ENCODE measurements at regions not wholly inside any gene's neighbourhood (a gene's known extent, or its start where the extent isn't known, plus 50 kb on each side); places are given as distances from the start of the nearest gene placed in this dataset.

DNA sequence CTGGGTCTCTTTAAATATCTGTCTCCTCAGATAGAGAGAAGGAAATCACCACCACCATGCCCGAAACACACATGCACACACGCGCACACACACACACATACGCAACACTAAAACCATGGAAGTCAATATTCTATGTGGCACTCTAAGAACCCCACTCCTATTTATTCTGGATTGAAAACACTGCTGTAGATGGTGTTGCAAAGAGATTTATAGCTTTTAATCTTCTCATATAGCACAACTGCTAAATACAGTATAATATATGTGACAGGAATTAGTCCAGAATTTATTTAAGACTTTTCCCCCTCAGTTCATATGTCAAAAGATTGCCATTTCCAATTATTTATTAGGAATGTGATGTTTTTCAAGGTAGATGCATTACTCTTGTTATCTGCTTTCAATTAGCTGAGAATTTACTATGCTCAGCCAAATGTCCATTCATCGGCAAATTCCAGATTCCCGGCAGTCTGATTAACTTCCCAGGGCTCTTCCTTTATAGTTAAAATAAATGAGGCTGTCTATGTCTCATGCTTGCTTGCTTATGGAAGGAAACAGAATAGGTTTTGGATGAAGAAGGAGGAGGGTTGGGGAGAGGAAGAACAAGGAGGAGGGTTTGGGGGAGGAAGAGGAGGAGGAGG lies 115.4 kb upstream of the NDP start:
- TF ChIP-seq, protein P1, sequence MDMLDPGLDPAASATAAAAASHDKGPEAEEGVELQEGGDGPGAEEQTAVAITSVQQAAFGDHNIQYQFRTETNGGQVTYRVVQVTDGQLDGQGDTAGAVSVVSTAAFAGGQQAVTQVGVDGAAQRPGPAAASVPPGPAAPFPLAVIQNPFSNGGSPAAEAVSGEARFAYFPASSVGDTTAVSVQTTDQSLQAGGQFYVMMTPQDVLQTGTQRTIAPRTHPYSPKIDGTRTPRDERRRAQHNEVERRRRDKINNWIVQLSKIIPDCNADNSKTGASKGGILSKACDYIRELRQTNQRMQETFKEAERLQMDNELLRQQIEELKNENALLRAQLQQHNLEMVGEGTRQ (IDR thresholded peaks at IDR 0.05; ENCODE audit: low read depth, low read length): no peak
- TF ChIP-seq, protein P2, sequence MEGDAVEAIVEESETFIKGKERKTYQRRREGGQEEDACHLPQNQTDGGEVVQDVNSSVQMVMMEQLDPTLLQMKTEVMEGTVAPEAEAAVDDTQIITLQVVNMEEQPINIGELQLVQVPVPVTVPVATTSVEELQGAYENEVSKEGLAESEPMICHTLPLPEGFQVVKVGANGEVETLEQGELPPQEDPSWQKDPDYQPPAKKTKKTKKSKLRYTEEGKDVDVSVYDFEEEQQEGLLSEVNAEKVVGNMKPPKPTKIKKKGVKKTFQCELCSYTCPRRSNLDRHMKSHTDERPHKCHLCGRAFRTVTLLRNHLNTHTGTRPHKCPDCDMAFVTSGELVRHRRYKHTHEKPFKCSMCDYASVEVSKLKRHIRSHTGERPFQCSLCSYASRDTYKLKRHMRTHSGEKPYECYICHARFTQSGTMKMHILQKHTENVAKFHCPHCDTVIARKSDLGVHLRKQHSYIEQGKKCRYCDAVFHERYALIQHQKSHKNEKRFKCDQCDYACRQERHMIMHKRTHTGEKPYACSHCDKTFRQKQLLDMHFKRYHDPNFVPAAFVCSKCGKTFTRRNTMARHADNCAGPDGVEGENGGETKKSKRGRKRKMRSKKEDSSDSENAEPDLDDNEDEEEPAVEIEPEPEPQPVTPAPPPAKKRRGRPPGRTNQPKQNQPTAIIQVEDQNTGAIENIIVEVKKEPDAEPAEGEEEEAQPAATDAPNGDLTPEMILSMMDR (conservative IDR thresholded peaks at IDR 0.05; ENCODE audit: low read depth, low read length): no peak
- TF ChIP-seq FOS (IDR thresholded peaks at IDR 0.05; ENCODE audit: low read depth, low read length) (no peak), NFE2L2 (IDR thresholded peaks at IDR 0.05; ENCODE audit: low read depth, low read length) (no peak), RCOR1 (IDR thresholded peaks at IDR 0.05; ENCODE audit: insufficient replicate concordance, low read length) (no peak), MAZ (IDR thresholded peaks at IDR 0.05; ENCODE audit: borderline replicate concordance, low read depth, low read length) (no peak), SMC3 (IDR thresholded peaks at IDR 0.05; ENCODE audit: low read depth, low read length) (no peak), RFX5 (IDR thresholded peaks at IDR 0.05; ENCODE audit: low read depth, low read length) (no peak), RAD21 (IDR thresholded peaks at IDR 0.05; ENCODE audit: low read length) (no peak), MXI1 (IDR thresholded peaks at IDR 0.05; ENCODE audit: borderline replicate concordance, low read depth, low read length) (no peak), BHLHE40 (IDR thresholded peaks at IDR 0.05; ENCODE audit: low read depth, low read length) (no peak), POLR2A (IDR thresholded peaks at IDR 0.05; ENCODE audit: low read depth, low read length) (no peak), CEBPB (IDR thresholded peaks at IDR 0.05; ENCODE audit: low read depth, low read length) (no peak), MAFK (IDR thresholded peaks at IDR 0.05; ENCODE audit: low read depth, low read length) (no peak), CHD1 (IDR thresholded peaks at IDR 0.05; ENCODE audit: low read depth, low read length) (no peak)
- TF ChIP-seq, protein P3, sequence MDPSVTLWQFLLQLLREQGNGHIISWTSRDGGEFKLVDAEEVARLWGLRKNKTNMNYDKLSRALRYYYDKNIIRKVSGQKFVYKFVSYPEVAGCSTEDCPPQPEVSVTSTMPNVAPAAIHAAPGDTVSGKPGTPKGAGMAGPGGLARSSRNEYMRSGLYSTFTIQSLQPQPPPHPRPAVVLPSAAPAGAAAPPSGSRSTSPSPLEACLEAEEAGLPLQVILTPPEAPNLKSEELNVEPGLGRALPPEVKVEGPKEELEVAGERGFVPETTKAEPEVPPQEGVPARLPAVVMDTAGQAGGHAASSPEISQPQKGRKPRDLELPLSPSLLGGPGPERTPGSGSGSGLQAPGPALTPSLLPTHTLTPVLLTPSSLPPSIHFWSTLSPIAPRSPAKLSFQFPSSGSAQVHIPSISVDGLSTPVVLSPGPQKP (IDR thresholded peaks at IDR 0.05; ENCODE audit: borderline replicate concordance, low read depth, low read length): no peak
- Histone ChIP-seq H3K14ac (replicated peaks; ENCODE audit: low read depth, low read length) (no peak overlapping the region), H2AK5ac (ENCODE audit: low read depth, low read length) (no peak overlapping the region), H2BK15ac (ENCODE audit: low read depth, low read length) (no peak overlapping the region), H2BK120ac (ENCODE audit: low read depth, low read length) (no peak overlapping the region), H4K91ac (ENCODE audit: insufficient read depth, low read depth, low read length) (no peak overlapping the region), H3K23ac (ENCODE audit: low read depth, low read length) (no peak overlapping the region), H3K9me3 (ENCODE audit: control insufficient read depth, insufficient read depth, low read length) (no peaks in the 10 kb centered on the region), H3K27me3 (ENCODE audit: control insufficient read depth, insufficient read depth, low read length) (peaks cover 6% of the 10 kb centered on the region), H3K36me3 (ENCODE audit: control insufficient read depth, insufficient read depth, low read length) (no peaks in the 10 kb centered on the region), H3K4ac (ENCODE audit: low read depth, low read length) (no peak overlapping the region), H3K18ac (ENCODE audit: low read depth, low read length) (no peak overlapping the region), H3K56ac (ENCODE audit: extremely low read depth, insufficient read depth, low read length) (no peak overlapping the region), H3K4me2 (ENCODE audit: low read depth, low read length) (no peak overlapping the region), H3K27ac (ENCODE audit: insufficient read depth, low read length) (no peak overlapping the region), H4K8ac (ENCODE audit: low read depth in 2 of 2, low read length in 2 of 2) (no peak overlapping the region), H4K20me1 (ENCODE audit: insufficient read depth, low read length) (no peaks in the 10 kb centered on the region), H3K9me1 (ENCODE audit: insufficient read depth, low read length) (no peaks in the 10 kb centered on the region), H4K5ac (ENCODE audit: low read depth, low read length) (no peak overlapping the region), H2BK5ac (ENCODE audit: low read depth, low read length, poor library complexity, severe bottlenecking) (no peak overlapping the region), H3K79me1 (ENCODE audit: low read depth in 1 of 2, low read length in 2 of 2) (no peaks in the 10 kb centered on the region), H3K4me3 (ENCODE audit: insufficient read depth, low read depth, low read length) (no peak overlapping the region), H3K9ac (ENCODE audit: low read depth, low read length) (no peak overlapping the region), H2AK9ac (replicated peaks; ENCODE audit: low read depth, low read length, poor library complexity) (no peak overlapping the region), H3K4me1 (ENCODE audit: control insufficient read depth, insufficient read depth, low read length) (no peaks in the 10 kb centered on the region), H2AFZ (replicated peaks; ENCODE audit: low read length, poor library complexity) (no peak overlapping the region), H2BK20ac (ENCODE audit: low read depth, low read length) (no peak overlapping the region)
- DNase-seq: no peak
- POLR2A ChIA-PET (ENCODE audit: unreplicated experiment): no interaction called here
- intact Hi-C loops (cut with micrococcal nuclease): no loop called here
- dilution Hi-C loops (cut with HindIII; ENCODE audit: low sequenced_read_pairs, unreplicated experiment): no loop called here
- in situ Hi-C loops (cut with MboI; ENCODE audit: low sequenced_read_pairs): no loop called here
- no CpG with 5 or more reads among the region's 6 CpGs for WGBS, 2 experiments (ENCODE audit: extremely low coverage in 2 of 2, insufficient read length in 1 of 2)
- CTCF ChIA-PET: interaction anchor here (1.0 kb wide), 1 partner anchor 38 kb away, joined by 3 read pairs; no protein-coding TSS in a partner anchor
- ATAC-seq (ENCODE audit: low read depth): no peak
- BruUV-seq (replicated peaks): no TSS peak

Measured in IMR-90 (cell line).